KG1 (cell line): ENCODE measurements at regions not wholly inside any gene's neighbourhood (a gene's known extent, or its start where the extent isn't known, plus 50 kb on each side); places are given as distances from the start of the nearest gene placed in this dataset.

ENCODE experiments used
- DNase-seq: peaks from one replicate; lab custom pipeline; 2025; lab: John Stamatoyannopoulos, UW

DNA sequence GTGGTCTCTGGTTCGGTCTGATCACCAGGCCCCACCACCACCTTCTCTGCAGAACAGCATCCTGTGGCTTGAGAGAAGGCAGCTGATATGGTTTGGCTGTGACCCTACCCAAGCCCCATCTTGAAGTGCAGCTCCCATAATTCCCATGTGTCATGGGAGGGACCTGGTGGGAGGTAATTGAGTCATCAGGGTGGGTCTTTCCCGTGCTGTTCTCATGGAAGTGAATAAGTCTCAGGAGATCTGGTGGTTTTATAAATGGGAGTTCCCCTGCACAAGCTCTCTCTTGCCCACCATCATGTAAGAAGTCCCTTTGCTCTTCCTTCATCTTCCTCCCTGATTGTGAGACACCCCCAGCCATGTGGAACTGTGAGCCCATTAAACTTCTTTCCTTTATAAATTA is 352.3 kb upstream of the CDH5 start:
- DNase-seq = no peak

GRCh38 chr16:66013486-66013885 is 353.0 kb upstream of the CDH5 start:
- no peak for DNase-seq

- DNase-seq = no peak
Measured at GRCh38 chr16:66008136-66008535, 358.4 kb upstream of the CDH5 start.

GRCh38 chr16:66007717-66008116 is 358.8 kb upstream of the CDH5 start:
- no peak for DNase-seq

- no peak for DNase-seq
Measured at GRCh38 chr16:66006485-66006884, 360.0 kb upstream of the CDH5 start.

GRCh38 chr16:66004699-66005098 is 361.8 kb upstream of the CDH5 start:
- no peak for DNase-seq

DNA sequence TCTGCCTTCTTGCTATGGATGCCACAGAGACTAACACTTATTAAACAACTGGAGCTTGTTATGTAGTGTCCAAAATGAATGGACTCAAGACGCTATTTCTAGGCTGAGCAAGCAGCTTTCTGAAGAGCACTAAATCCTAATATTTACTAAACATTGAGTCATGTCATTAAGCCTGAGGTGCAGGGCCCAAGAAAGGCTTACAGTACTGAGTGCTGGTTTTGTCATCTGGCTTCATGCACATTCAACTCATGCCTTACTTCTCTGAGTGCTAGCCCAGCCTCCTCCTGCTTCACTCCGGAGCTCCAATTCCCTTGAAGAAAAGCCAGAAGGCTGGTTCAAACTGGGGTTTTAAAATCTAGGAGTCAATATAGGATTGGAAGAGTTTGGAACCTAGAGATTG is 363.3 kb upstream of the CDH5 start:
- DNase-seq = no peak

DNA sequence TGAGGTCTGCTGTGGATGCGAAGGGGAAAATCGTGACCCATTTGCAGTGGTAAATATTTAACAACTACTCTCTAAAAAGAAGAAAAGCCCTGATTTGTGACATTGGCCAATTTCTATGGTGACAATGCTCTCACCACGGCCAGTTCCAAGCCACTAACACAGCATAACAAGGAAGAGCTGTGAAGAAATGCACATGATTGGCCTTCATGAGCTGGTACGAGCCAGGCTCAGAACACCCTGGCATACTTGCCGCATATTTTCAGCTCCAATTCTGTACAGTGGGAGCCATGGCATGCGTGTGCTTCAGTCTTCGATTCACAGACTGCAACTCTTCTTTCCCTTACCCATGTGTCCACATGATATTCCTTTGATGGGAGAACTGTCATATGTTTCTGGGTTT is 363.9 kb upstream of the CDH5 start:
- DNase-seq = no peak

DNA sequence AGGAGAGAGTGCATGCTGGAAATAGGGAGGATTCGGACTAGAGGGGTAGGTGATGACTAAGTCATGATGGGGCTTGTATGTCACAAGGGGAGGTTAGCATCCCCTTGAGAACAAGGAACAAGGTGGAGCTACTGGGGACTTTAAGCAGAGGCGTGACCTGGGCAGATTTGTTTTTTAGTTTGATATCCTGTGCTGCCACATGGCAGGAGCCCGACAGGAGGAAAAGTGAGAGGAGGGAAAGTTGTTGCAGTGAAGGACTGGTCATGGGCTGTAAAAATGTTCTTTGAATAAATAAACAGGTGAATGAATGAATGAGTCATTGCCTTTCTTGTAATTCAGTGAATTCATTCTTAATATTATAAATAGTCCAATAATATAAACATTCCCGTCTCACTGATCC is 365.1 kb upstream of the CDH5 start:
- DNase-seq = no peak

GRCh38 chr16:65998443-65998842 is 368.0 kb upstream of the CDH5 start:
- no peak for DNase-seq

DNA sequence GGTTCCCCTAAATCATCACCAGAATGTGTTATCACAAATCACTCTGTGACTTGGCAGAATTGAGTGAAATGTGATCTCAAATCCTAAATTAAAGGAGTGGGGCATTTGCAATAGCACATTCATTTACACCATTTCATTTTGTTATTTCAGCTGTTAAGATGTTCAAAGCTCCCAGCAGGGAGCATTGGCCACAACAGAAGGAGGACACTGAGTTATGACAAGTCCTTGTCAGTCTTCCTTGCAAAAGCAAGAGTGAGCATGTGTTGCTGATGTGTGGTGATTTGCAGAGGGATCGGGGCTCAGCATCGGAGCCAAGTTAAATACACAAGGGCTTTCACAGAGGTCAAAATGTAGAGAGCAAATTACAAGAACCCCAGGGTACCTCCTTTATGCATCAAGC is 372.2 kb upstream of the CDH5 start:
- no peak for DNase-seq

DNA sequence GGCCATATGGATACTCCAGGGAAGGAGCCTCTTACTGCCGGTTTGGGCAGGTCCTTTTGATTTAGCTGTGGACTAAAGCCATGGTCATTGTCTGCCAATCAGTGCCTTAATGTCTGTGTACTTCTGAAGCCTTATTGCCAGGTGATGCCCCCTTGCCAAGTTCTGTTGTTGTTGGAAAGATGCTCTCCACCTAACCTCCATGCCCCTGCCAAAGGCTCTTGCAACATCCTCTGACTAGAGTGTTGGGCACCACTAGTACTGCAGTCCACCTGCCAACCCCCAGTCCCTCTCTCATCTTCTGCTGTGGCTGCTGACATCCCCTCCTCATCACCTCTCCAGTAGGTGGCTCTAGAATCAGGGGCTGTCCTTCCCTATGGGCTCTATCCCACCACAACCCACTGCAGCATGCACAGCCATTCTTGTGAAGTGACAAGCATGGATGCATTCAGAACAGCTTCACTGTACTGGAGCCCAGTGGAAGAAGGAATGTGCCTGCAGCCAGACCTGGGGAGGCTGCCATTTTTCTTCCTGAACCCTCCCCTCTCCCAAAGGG is 375.3 kb upstream of the CDH5 start:
- DNase-seq = no peak

- no peak for DNase-seq
Measured at GRCh38 chr16:65989861-65990604, 376.5 kb upstream of the CDH5 start.

GRCh38 chr16:65988024-65988595 is 378.4 kb upstream of the CDH5 start:
- DNase-seq = no peak

- DNase-seq = no peak
Measured at GRCh38 chr16:65984296-65984695, 382.2 kb upstream of the CDH5 start.

DNA sequence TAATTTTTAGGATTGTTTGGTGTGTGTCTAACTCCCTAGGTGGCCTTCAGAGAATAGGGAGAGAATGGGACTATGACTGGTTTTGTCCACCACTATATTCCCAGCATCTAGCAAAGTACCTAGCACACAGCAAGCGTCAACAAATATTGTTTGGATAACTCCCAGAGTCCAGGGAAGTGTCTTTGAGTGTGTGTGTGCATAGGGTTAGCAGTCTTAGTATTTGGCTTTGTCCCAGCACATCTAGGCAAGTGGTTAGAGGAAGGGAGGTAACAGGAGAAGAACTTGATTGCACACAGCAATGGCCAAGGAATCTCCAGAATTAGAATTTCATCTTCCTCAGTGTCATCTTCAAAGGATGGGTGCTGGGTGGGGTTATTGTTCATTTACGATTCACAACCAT is 385.4 kb upstream of the CDH5 start:
- DNase-seq = no peak

DNA sequence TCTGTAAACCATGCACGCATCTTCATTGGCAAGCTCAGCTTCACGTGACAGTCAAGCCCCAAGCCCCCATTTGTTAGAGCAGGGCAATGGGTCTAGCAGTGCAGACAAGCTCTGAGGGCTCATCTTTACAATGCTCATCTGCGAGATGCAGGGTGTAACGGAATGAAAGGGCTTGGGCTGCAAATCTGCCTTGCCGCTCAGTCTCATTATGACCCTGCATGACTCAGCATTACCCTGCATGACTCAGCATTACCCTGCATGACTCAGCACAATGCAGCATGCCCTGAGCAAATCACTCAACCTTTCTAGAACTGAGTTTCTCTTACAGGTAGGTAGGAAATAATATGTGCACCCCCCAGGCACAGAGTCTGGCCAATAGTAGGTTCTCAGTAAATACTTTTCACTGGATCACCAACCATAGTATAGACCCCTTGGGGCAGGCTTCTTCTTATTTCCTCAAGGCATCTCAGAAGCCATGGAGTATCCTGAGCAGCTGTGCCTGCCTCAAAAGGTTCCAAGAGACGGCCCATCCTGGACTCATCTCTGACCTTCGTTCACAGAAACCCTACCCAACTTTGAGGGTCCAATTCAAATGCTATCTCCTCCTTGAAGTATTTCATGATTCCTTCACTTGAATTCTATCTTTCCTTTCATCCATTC is 391.3 kb upstream of the CDH5 start:
- DNase-seq = no peak

DNA sequence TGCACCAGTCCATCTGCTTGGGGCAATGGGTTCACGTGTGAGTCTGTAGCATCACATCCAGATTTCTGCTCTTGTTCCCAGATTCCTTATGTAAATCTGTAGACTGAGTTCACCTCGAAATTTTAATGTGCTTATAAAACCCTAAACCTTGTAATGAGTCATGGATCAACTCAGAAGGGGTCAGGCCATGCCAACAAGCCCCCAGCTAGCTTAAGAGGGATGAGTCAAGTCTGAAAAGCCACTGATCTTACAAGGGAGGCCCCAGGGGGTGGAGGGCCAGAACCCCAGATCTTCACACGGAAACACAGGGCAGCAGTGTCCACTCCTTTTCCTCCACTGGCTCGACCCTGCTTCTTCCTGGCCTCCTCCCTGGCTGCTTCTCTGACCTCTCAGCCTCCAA is 399.1 kb upstream of the CDH5 start:
- DNase-seq = no peak

DNA sequence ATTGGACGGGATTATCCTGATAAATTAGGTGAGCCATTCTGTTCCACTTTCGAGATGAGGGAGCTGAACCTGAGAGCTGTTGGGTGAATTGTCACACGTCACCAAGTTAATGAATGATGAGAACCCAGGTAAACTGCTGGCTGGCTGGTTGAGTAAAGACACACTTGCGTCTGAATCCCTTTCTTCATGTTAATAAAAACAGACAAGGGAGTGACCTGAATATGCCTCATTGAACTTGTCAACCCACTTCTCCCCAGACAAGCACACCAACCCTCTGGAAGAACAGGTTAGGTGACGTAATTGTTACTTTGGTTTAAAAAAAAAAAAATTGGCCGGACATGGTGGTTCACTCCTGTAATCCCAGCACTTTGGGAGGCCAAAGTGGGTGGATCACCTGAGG is 400.9 kb upstream of the CDH5 start:
- no peak for DNase-seq

- no peak for DNase-seq
Measured at GRCh38 chr16:65964752-65965151, 401.7 kb upstream of the CDH5 start.

- no peak for DNase-seq
Measured at GRCh38 chr16:65961476-65962143, 404.9 kb upstream of the CDH5 start.

- no peak for DNase-seq
Measured at GRCh38 chr16:65959983-65960382, 406.5 kb upstream of the CDH5 start.

- no peak for DNase-seq
Measured at GRCh38 chr16:65958086-65958485, 408.4 kb upstream of the CDH5 start.
